ENCODE measurements at regions not wholly inside any gene's neighbourhood (a gene's known extent, or its start where the extent isn't known, plus 50 kb on each side); places are given as distances from the start of the nearest gene placed in this dataset.
A peak's percentile ranks its signal among the peaks of the same experiment; 100 is the strongest.

- Histone ChIP-seq H3K36me3 (no peaks in the 10 kb centered on the region), H3K27ac (no peak overlapping the region), H3K4me1 (no peaks in the 10 kb centered on the region), H3K27me3 (no peaks in the 10 kb centered on the region), H3K9me3 (no peaks in the 10 kb centered on the region), H3K4me3 (no peak overlapping the region)
- TF ChIP-seq CTCF (IDR thresholded peaks at IDR 0.05), result no peak
- TF ChIP-seq POLR2A (IDR thresholded peaks at IDR 0.05), result no peak
- 53% methylated on average over 6 of the region's 6 CpGs for WGBS (ENCODE audit: insufficient coverage, low coverage, low lambda C conversion rate, missing lambda C conversion rate)
- intact Hi-C loops (cut with DNase I), result no loop called here
- ATAC-seq, result no peak
- no peak for DNase-seq
These were observed 119.8 kb upstream of the CCDC68 start for GRCh38 chr18:55079067-55079466.

- intact Hi-C loops (cut with DNase I), result no loop called here
- ATAC-seq (peak; percentile 48 to 73 (median 64)), DNase-seq (no peak)
- H3K4me3 ChIP-seq, result no peak overlapping the region
- no peaks in the 10 kb centered on the region for H3K4me1 ChIP-seq
- no peak overlapping the region for H3K27ac ChIP-seq
- TF ChIP-seq CTCF (IDR thresholded peaks at IDR 0.05) (no peak), POLR2A (IDR thresholded peaks at IDR 0.05) (no peak)
- H3K9me3 ChIP-seq, result no peaks in the 10 kb centered on the region
- H3K36me3 ChIP-seq, result no peaks in the 10 kb centered on the region
- no peaks in the 10 kb centered on the region for H3K27me3 ChIP-seq
- WGBS (ENCODE audit: insufficient coverage, low coverage, low lambda C conversion rate, missing lambda C conversion rate), result 47% methylated on average over 7 of the region's 8 CpGs
These were observed 119.2 kb upstream of the CCDC68 start for GRCh38 chr18:55078303-55078932.

GRCh38 chr18:55076643-55077218 lies 117.5 kb upstream of the CCDC68 start:
- WGBS (ENCODE audit: insufficient coverage, low coverage, low lambda C conversion rate, missing lambda C conversion rate), result 64% methylated on average over 5 of the region's 6 CpGs
- no peak overlapping the region for H3K27ac ChIP-seq
- intact Hi-C loops (cut with DNase I), result no loop called here

GRCh38 chr18:55073834-55074233 lies 114.6 kb upstream of the CCDC68 start:
- Histone ChIP-seq H3K27me3 (no peaks in the 10 kb centered on the region), H3K27ac (no peak overlapping the region), H3K4me3 (no peak overlapping the region), H3K4me1 (no peaks in the 10 kb centered on the region), H3K9me3 (no peaks in the 10 kb centered on the region), H3K36me3 (no peaks in the 10 kb centered on the region)
- intact Hi-C loops (cut with DNase I), result no loop called here
- TF ChIP-seq POLR2A (IDR thresholded peaks at IDR 0.05) (no peak), CTCF (IDR thresholded peaks at IDR 0.05) (no peak)
- no peak for DNase-seq
- no peak for ATAC-seq

More at GRCh38 chr18:55076643-55077218, 117.5 kb upstream of the CCDC68 start:
- DNase-seq (no peak), ATAC-seq (no peak)
- Histone ChIP-seq H3K9me3 (no peaks in the 10 kb centered on the region), H3K27me3 (no peaks in the 10 kb centered on the region), H3K4me1 (no peaks in the 10 kb centered on the region), H3K36me3 (no peaks in the 10 kb centered on the region), H3K4me3 (no peak overlapping the region)
- TF ChIP-seq CTCF (IDR thresholded peaks at IDR 0.05) (no peak), POLR2A (IDR thresholded peaks at IDR 0.05) (no peak)

Measured in right lobe of liver (tissue), 6 donors.